HG02610 (cell line): ENCODE measurements at regions not wholly inside any gene's neighbourhood (a gene's known extent, or its start where the extent isn't known, plus 50 kb on each side); places are given as distances from the start of the nearest gene placed in this dataset.
"Not testable (repeated sequence)": the region's sequence is repeated elsewhere in the genome, so short reads cannot be mapped to it uniquely, and the experiment has no call there.

ENCODE experiments used
- ATAC-seq: cut with Tn5 transposase; IDR thresholded peaks from one replicate; pipeline ENCODE4 v1.9.1; 2021; ENCODE audit warnings: mild to moderate bottlenecking, moderate library complexity; ENCODE audit not compliant: unreplicated experiment

- ATAC-seq: no peak
These were observed 74.0 kb upstream of the ADAMTS5 start for GRCh38 chr21:27040738-27041469.

- no peak for ATAC-seq
These were observed 69.9 kb upstream of the ADAMTS5 start for GRCh38 chr21:27036736-27037301.

- no peak for ATAC-seq
These were observed 68.9 kb upstream of the ADAMTS5 start for GRCh38 chr21:27035791-27036190.

GRCh38 chr21:27034796-27035195, 67.9 kb upstream of the ADAMTS5 start:
- no peak for ATAC-seq

GRCh38 chr21:27033471-27033870, 66.6 kb upstream of the ADAMTS5 start:
- ATAC-seq: no peak

- no peak for ATAC-seq
These were observed 59.6 kb upstream of the ADAMTS5 start for GRCh38 chr21:27026501-27026900.

GRCh38 chr21:27025708-27026107, 58.8 kb upstream of the ADAMTS5 start:
- ATAC-seq: not testable (repeated sequence)

- no peak for ATAC-seq
These were observed 58.1 kb upstream of the ADAMTS5 start for GRCh38 chr21:27024971-27025370.

GRCh38 chr21:27024301-27024700, 57.4 kb upstream of the ADAMTS5 start:
- no peak for ATAC-seq

- ATAC-seq: no peak
These were observed 56.3 kb upstream of the ADAMTS5 start for GRCh38 chr21:27023186-27023585.

- no peak for ATAC-seq
These were observed 54.9 kb upstream of the ADAMTS5 start for GRCh38 chr21:27021801-27022200.

GRCh38 chr21:27021046-27021445, 54.2 kb upstream of the ADAMTS5 start:
- no peak for ATAC-seq

GRCh38 chr21:27017246-27017645, 50.4 kb upstream of the ADAMTS5 start:
- ATAC-seq: no peak
